Mammary epithelial cell (primary cell): ENCODE measurements at regions not wholly inside any gene's neighbourhood (a gene's known extent, or its start where the extent isn't known, plus 50 kb on each side); places are given as distances from the start of the nearest gene placed in this dataset.

Experiments
- EZH2 ChIP-seq: IDR thresholded peaks from 2 replicates; pipeline ENCODE4 v1.6.1; 2012; ENCODE audit warnings: low read length, inconsistent platforms, borderline replicate concordance
- TF ChIP-seq, protein P1 (sequence below), 2 donors: IDR thresholded peaks in 1 of 2; conservative IDR thresholded peaks in 1 of 2; 2 replicates each; pipeline ENCODE4 v1.5.1; 2011 to 2012; ENCODE audit warnings: inconsistent platforms in 2 of 2, low read length in 2 of 2, mild to moderate bottlenecking in 2 of 2, control low read depth in 1 of 2, low read depth in 1 of 2; ENCODE audit not compliant: insufficient read depth in 1 of 2; ENCODE audit errors: extremely low read depth in 1 of 2

DNA sequence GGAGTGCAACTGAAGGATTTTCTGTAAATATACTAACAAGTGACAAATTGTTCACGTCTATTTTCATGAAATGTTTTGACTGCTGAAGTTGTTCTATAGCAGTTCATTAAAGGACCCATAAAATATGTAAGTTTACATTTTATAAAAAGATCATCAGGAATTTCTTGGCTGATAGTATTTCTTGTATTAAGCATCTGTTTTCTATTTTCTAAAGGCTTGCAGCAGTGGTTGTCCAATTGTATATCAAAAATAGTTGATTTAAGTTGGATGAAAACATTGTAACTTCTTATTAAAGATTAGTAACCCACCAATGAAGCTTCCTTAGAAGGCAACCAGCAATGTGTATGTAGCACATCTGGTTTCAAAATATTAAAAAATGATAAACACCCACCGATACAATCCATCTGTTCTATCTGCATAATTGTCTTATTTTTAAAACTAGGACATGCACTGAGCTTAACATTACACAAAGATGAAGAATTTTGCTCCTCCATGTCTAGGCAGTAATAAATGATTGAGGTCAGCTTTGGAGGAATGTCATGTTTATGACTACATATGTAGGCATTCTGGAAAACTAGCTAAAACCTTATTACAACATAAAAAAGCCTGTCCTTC, 301.3 kb upstream of the TCF21 start:
- TF ChIP-seq, protein P1, sequence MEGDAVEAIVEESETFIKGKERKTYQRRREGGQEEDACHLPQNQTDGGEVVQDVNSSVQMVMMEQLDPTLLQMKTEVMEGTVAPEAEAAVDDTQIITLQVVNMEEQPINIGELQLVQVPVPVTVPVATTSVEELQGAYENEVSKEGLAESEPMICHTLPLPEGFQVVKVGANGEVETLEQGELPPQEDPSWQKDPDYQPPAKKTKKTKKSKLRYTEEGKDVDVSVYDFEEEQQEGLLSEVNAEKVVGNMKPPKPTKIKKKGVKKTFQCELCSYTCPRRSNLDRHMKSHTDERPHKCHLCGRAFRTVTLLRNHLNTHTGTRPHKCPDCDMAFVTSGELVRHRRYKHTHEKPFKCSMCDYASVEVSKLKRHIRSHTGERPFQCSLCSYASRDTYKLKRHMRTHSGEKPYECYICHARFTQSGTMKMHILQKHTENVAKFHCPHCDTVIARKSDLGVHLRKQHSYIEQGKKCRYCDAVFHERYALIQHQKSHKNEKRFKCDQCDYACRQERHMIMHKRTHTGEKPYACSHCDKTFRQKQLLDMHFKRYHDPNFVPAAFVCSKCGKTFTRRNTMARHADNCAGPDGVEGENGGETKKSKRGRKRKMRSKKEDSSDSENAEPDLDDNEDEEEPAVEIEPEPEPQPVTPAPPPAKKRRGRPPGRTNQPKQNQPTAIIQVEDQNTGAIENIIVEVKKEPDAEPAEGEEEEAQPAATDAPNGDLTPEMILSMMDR (conservative IDR thresholded peaks at IDR 0.05 in 1 of 2, IDR thresholded peaks at IDR 0.05 in 1 of 2; ENCODE audit: extremely low read depth in 1 of 2, insufficient read depth in 1 of 2, low read depth in 1 of 2, low read length in 2 of 2): no peak
- TF ChIP-seq EZH2: no peak
